GM23248 (cell line): ENCODE measurements at regions not wholly inside any gene's neighbourhood (a gene's known extent, or its start where the extent isn't known, plus 50 kb on each side); places are given as distances from the start of the nearest gene placed in this dataset.

Experiments used
- EZH2 ChIP-seq: fragments of 200-600 bp; sonication (generic); IDR thresholded peaks from 2 replicates; pipeline ENCODE4 v1.6.1; 2018; ENCODE audit warnings: antibody characterized with exemption, mild to moderate bottlenecking; ENCODE audit not compliant: insufficient read depth, poor library complexity, severe bottlenecking
- EZH2phosphoT487 ChIP-seq: fragments of 200-600 bp; sonication (generic); IDR thresholded peaks from 2 replicates; pipeline ENCODE4 v1.6.1; 2018; ENCODE audit warnings: antibody characterized with exemption, moderate library complexity, mild to moderate bottlenecking, low read depth; ENCODE audit not compliant: insufficient read depth

DNA sequence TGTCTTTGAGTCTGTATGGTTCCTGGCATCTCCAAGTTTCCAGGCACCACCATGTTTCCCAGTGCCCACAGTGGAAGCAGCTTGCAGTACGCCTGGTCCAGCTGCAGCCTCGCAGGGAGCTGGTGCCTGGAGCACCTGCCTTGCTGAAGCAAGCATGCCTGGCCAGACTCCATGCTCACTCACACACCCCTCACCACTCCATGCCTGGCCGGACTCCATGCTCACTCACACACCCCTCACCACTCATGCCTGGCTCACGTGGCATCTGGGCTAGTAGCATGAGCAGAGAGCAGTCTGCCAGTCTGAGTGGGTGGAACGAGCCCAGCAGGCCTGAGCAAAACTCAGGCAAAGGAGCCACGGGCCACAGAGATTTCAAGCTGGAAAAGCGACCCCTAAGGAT, 214.3 kb downstream of the TFAP2C start:
- no peak for TF ChIP-seq EZH2phosphoT487
- no peak for TF ChIP-seq EZH2
